GM12875 (cell line): ENCODE measurements at regions not wholly inside any gene's neighbourhood (a gene's known extent, or its start where the extent isn't known, plus 50 kb on each side); places are given as distances from the start of the nearest gene placed in this dataset.
"Not testable (repeated sequence)": the region's sequence is repeated elsewhere in the genome, so short reads cannot be mapped to it uniquely, and the experiment has no call there.

Source experiments
- H3K4me3 ChIP-seq: one replicate; pipeline ENCODE4 v1.5.1; 2011; ENCODE audit warnings: low read depth, low read length, control low read depth
- TF ChIP-seq, protein P1 (sequence below): IDR thresholded peaks from 2 replicates; pipeline ENCODE4 v1.5.1; 2011; ENCODE audit warnings: low read depth, mild to moderate bottlenecking, control low read depth, inconsistent platforms, low read length, moderate library complexity, borderline replicate concordance; ENCODE audit not compliant: insufficient read depth

- not testable (repeated sequence) for H3K4me3 ChIP-seq
These were observed 201.4 kb downstream of the NPIPB11 start for GRCh38 chr16:29205151-29205550.

DNA sequence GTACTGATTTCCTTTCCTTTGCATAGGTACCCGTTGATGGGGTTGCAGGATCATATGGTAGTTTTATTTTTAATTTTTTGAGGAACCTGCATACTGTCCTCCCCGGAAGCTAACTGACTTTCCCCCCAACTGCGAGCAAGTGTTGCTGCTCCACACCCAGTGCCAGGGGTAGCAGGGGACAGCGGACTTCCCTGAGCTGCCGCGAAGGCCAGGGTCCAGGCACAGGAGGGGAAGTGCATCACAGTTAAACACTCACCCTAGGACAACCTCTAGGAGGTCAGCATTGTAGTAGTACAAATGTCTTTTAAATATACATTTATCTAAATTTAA is 201.7 kb downstream of the NPIPB11 start:
- TF ChIP-seq, protein P1, sequence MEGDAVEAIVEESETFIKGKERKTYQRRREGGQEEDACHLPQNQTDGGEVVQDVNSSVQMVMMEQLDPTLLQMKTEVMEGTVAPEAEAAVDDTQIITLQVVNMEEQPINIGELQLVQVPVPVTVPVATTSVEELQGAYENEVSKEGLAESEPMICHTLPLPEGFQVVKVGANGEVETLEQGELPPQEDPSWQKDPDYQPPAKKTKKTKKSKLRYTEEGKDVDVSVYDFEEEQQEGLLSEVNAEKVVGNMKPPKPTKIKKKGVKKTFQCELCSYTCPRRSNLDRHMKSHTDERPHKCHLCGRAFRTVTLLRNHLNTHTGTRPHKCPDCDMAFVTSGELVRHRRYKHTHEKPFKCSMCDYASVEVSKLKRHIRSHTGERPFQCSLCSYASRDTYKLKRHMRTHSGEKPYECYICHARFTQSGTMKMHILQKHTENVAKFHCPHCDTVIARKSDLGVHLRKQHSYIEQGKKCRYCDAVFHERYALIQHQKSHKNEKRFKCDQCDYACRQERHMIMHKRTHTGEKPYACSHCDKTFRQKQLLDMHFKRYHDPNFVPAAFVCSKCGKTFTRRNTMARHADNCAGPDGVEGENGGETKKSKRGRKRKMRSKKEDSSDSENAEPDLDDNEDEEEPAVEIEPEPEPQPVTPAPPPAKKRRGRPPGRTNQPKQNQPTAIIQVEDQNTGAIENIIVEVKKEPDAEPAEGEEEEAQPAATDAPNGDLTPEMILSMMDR: no peak
- H3K4me3 ChIP-seq: no peak overlapping the region

- not testable (repeated sequence) for H3K4me3 ChIP-seq
These were observed 202.3 kb downstream of the NPIPB11 start for GRCh38 chr16:29203933-29204805.

- H3K4me3 ChIP-seq: not testable (repeated sequence)
These were observed 203.2 kb downstream of the NPIPB11 start for GRCh38 chr16:29203046-29203932.

- H3K4me3 ChIP-seq: not testable (repeated sequence)
These were observed 203.9 kb downstream of the NPIPB11 start for GRCh38 chr16:29202642-29203041.

DNA sequence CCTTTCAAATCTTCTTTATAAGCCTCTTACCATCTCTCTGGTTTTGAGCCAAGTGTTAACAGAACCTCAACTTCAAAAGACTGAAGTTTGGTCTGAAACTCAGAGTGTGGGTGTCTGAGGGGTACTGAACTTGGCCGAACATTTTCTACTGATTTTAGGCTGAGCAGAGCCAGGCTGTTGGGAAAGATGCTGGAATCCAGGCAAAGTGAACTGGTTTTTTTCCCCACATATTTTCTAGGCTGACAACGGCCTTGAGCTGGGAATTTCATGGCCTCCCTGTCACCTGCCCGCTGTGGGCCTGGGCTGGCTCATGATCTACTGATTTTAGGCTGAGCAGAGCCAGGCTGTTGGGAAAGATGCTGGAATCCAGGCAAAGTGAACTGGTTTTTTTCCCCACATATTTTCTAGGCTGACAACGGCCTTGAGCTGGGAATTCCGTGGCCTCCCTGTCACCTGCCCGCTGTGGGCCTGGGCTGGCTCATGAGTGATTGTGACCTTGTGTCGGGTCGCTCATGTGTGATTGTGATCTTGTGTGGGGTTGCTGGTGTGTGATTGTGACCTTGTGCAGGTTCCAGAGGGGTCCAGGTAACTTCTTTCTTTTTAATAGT is 204.4 kb downstream of the NPIPB11 start:
- H3K4me3 ChIP-seq: not testable (repeated sequence)

DNA sequence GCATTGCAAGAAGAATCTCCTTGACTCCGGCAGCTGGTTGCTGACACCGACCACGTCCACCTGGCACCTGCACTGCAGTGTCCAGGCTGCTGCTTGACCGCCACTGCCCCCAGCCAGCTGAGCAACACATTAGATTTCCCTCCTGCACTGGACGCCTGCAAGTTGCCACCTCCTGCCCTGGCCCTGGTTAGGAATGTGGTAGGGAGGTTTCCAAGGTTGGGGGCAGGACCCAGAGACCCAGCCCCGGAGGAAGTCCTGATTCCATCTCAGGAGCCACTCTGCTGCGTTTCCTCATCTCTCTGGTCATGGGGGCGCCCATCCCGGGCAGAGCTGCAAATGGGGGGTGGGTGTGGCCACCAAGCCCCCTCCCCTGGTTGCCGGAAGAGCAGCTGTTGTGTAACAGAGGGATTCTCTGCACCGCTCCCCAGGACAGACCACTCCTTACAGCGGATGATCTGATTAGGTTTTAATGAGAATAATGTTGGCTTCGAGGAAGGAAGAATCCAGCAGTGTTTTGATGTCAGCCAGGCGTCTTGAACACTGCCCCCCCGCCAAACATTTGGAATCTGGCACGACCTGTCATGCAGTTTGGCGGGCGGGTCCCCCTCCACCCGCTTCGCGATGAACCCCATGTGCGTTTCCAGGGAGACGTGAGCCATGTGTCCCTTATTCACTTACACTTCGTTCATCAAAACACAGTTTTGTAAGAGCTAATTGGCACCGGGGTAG is 205.1 kb downstream of the NPIPB11 start:
- not testable (repeated sequence) for H3K4me3 ChIP-seq

DNA sequence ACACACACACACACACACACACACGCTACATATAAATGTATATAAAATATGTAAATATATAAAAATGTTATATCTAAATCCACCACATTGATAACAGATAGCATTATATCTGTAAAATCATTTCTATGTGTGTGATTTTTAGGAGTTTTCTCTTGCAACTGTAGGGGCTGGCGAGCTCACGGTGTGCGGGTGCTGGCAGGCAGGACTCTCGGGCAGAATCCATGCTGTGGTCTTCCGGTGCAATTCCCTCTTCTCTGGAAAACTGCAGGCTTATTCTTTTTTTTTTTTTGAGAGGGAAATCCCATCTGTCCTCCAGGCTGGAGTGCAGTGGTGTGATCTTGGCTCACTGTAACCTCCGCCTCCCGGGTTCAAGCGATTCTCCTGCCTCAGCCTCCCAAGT is 205.8 kb downstream of the NPIPB11 start:
- not testable (repeated sequence) for H3K4me3 ChIP-seq

GRCh38 chr16:29200135-29200601 is 206.3 kb downstream of the NPIPB11 start:
- H3K4me3 ChIP-seq: not testable (repeated sequence)

GRCh38 chr16:29199626-29200025 is 206.9 kb downstream of the NPIPB11 start:
- not testable (repeated sequence) for H3K4me3 ChIP-seq

DNA sequence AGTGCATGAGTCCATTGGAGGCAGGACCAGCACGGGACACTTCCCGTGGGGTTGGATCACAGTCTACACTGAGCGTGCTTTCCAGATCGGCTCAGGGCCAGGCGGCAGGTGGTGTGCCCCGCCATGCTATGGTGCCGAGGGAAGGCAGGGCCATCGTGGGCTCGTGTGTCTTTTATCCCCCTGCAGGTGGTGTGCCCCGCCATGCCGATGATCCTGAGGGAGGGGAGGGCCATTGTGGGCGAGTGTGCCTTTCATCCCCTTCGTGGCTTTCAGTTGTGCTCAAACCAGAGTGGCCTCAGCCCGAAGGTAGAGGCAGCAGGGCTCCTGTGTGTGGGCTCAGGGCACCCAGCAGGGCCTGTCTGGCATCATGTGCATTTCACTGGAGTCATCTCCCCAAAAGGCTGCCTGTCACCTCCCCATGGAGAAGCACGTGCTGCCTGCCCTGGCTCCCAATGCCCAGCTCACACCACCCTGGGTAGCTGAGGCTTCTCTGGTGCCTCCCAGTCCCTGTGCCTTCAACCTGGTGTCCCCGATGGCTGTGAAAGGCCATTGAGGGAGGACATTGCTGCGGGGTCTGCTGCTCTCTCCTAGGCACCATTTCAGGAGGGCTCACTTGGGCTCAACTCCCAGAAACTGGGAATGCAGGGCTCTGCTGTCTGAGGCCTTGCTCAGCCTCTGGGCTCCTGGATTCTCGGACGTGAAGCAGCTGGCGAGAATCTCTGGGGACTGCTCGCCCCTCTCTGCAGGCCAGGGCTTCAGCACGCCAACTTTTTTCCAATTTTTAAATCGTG is 207.6 kb downstream of the NPIPB11 start:
- TF ChIP-seq, protein P1: no peak
- no peak overlapping the region for H3K4me3 ChIP-seq
